ENCODE measurements at regions not wholly inside any gene's neighbourhood (a gene's known extent, or its start where the extent isn't known, plus 50 kb on each side); places are given as distances from the start of the nearest gene placed in this dataset.
"Not testable (repeated sequence)": the region's sequence is repeated elsewhere in the genome, so short reads cannot be mapped to it uniquely, and the experiment has no call there.

- DNase-seq (ENCODE audit: low read depth in 2 of 2): peak in 1 of 2 experiments; percentile 9
Observed at GRCh38 chr15:61339516-61339915, 110.4 kb upstream of the RORA start.

GRCh38 chr15:61337541-61337940, 108.4 kb upstream of the RORA start:
- no peak for DNase-seq (ENCODE audit: low read depth in 2 of 2)

- DNase-seq (ENCODE audit: low read depth in 2 of 2): no peak
Observed at GRCh38 chr15:61336026-61336638, 107.0 kb upstream of the RORA start.

- not testable (repeated sequence) for DNase-seq (ENCODE audit: low read depth in 2 of 2)
Observed at GRCh38 chr15:61334714-61335113, 105.6 kb upstream of the RORA start.

GRCh38 chr15:61331019-61331418, 101.9 kb upstream of the RORA start:
- no peak for DNase-seq (ENCODE audit: low read depth in 2 of 2)

GRCh38 chr15:61327019-61327631, 98.0 kb upstream of the RORA start:
- no peak for DNase-seq (ENCODE audit: low read depth in 2 of 2)

- DNase-seq (ENCODE audit: low read depth in 2 of 2): no peak
Observed at GRCh38 chr15:61319892-61320291, 90.8 kb upstream of the RORA start.

GRCh38 chr15:61318802-61319525, 89.9 kb upstream of the RORA start:
- no peak for DNase-seq (ENCODE audit: low read depth in 2 of 2)

- no peak for DNase-seq (ENCODE audit: low read depth in 2 of 2)
Observed at GRCh38 chr15:61318301-61318700, 89.2 kb upstream of the RORA start.

GRCh38 chr15:61315471-61315870, 86.4 kb upstream of the RORA start:
- DNase-seq (ENCODE audit: low read depth in 2 of 2): no peak

- no peak for DNase-seq (ENCODE audit: low read depth in 2 of 2)
Observed at GRCh38 chr15:61314427-61314826, 85.3 kb upstream of the RORA start.

GRCh38 chr15:61309617-61310016, 80.5 kb upstream of the RORA start:
- DNase-seq (ENCODE audit: low read depth in 2 of 2): no peak

GRCh38 chr15:61309031-61309511, 80.0 kb upstream of the RORA start:
- no peak for DNase-seq (ENCODE audit: low read depth in 2 of 2)

- no peak for DNase-seq (ENCODE audit: low read depth in 2 of 2)
Observed at GRCh38 chr15:61308437-61308836, 79.3 kb upstream of the RORA start.

GRCh38 chr15:61307474-61307873, 78.4 kb upstream of the RORA start:
- no peak for DNase-seq (ENCODE audit: low read depth in 2 of 2)

- DNase-seq (ENCODE audit: low read depth in 2 of 2): no peak
Observed at GRCh38 chr15:61301701-61302100, 72.6 kb upstream of the RORA start.

GRCh38 chr15:61299075-61299763, 70.1 kb upstream of the RORA start:
- DNase-seq (ENCODE audit: low read depth in 2 of 2): no peak

- no peak for DNase-seq (ENCODE audit: low read depth in 2 of 2)
Observed at GRCh38 chr15:61295239-61295638, 66.1 kb upstream of the RORA start.

GRCh38 chr15:61282661-61283060, 53.6 kb upstream of the RORA start:
- DNase-seq (ENCODE audit: low read depth in 2 of 2): no peak

- DNase-seq (ENCODE audit: low read depth in 2 of 2): no peak
Observed at GRCh38 chr15:61281328-61281727, 52.2 kb upstream of the RORA start.
